ENCODE measurements at regions not wholly inside any gene's neighbourhood (a gene's known extent, or its start where the extent isn't known, plus 50 kb on each side); places are given as distances from the start of the nearest gene placed in this dataset.
A peak's percentile ranks its signal among the peaks of the same experiment; 100 is the strongest.

DNA sequence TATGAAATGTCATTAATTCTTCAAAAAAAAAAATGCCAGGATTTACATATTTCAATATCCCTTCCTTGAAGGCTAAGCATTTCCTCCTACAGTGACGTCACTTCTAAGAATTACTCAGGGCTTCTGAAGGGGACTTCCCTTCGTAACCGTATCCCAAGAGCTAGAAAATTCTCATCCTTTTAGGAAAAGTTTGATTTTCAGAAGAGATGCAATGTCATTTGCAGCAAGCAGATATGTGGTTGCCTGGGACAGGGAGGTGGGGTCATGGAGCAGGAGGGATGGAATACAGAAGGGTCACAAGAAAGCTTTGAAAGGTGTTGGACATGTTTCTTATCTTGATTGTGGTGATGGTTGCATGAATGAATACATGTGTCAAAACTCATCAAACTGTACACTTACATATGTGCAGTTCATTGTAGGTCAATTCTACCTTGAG lies 97.0 kb upstream of the ATL2 start:
- H3K9me3 ChIP-seq (ENCODE audit: control insufficient read depth, insufficient read depth, low read length), result no peaks in the 10 kb centered on the region
- H3K4me1 ChIP-seq (ENCODE audit: control insufficient read depth, insufficient read depth, low read length), result peaks cover 6% of the 10 kb centered on the region
- DNase-seq (ENCODE audit: low read depth in 4 of 6, low spot score in 6 of 6), result no peak
- H3K36me3 ChIP-seq (ENCODE audit: control insufficient read depth, insufficient read depth, low read length), result no peaks in the 10 kb centered on the region
- H3K27ac ChIP-seq (ENCODE audit: low read depth, low read length), result no peak overlapping the region
- no CpG with 5 or more reads among the region's 3 CpGs for WGBS (ENCODE audit: insufficient coverage)
- H3K4me3 ChIP-seq (ENCODE audit: low read depth, low read length), result no peak overlapping the region
- no peaks in the 10 kb centered on the region for H3K27me3 ChIP-seq (ENCODE audit: control insufficient read depth, insufficient read depth, low read length)

- Histone ChIP-seq H3K27ac (ENCODE audit: low read depth, low read length) (no peak overlapping the region), H3K4me1 (ENCODE audit: control insufficient read depth, insufficient read depth, low read length) (peaks cover 6% of the 10 kb centered on the region), H3K27me3 (ENCODE audit: control insufficient read depth, insufficient read depth, low read length) (no peaks in the 10 kb centered on the region), H3K9me3 (ENCODE audit: control insufficient read depth, insufficient read depth, low read length) (no peaks in the 10 kb centered on the region), H3K36me3 (ENCODE audit: control insufficient read depth, insufficient read depth, low read length) (no peaks in the 10 kb centered on the region), H3K4me3 (ENCODE audit: low read depth, low read length) (no peak overlapping the region)
- no peak for DNase-seq (ENCODE audit: low read depth in 4 of 6, low spot score in 6 of 6)
- 100% methylated on average over 2 of the region's 5 CpGs for WGBS (ENCODE audit: insufficient coverage)
These were observed 96.4 kb upstream of the ATL2 start for GRCh38 chr2:38473333-38474005.

DNA sequence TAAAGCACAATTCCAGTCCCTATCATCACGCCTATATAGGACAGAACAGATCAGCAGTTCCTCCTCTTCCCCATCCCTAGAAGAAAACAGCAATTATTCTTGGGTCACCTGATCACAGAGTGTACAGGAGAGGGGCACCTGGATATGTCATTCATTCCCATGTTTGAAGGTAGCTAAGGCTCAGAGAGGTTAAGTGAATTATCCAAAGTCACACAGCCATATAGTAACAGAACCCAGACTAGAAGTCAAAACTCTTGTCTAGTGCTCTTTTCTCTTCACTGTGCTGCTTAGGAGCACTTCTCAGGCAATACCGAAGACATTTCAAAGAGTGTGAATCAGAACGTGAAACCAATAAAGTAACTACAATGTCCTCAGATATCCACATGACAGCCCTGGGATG lies 93.0 kb upstream of the ATL2 start:
- no peaks in the 10 kb centered on the region for H3K4me1 ChIP-seq (ENCODE audit: control insufficient read depth, insufficient read depth, low read length)
- no peak overlapping the region for H3K27ac ChIP-seq (ENCODE audit: low read depth, low read length)
- WGBS (ENCODE audit: insufficient coverage), result 90% methylated on average over 2 of the region's 3 CpGs
- H3K9me3 ChIP-seq (ENCODE audit: control insufficient read depth, insufficient read depth, low read length), result no peaks in the 10 kb centered on the region
- H3K4me3 ChIP-seq (ENCODE audit: low read depth, low read length), result no peak overlapping the region
- no peaks in the 10 kb centered on the region for H3K36me3 ChIP-seq (ENCODE audit: control insufficient read depth, insufficient read depth, low read length)
- H3K27me3 ChIP-seq (ENCODE audit: control insufficient read depth, insufficient read depth, low read length), result no peaks in the 10 kb centered on the region
- no peak for DNase-seq (ENCODE audit: low read depth in 4 of 6, low spot score in 6 of 6)

DNA sequence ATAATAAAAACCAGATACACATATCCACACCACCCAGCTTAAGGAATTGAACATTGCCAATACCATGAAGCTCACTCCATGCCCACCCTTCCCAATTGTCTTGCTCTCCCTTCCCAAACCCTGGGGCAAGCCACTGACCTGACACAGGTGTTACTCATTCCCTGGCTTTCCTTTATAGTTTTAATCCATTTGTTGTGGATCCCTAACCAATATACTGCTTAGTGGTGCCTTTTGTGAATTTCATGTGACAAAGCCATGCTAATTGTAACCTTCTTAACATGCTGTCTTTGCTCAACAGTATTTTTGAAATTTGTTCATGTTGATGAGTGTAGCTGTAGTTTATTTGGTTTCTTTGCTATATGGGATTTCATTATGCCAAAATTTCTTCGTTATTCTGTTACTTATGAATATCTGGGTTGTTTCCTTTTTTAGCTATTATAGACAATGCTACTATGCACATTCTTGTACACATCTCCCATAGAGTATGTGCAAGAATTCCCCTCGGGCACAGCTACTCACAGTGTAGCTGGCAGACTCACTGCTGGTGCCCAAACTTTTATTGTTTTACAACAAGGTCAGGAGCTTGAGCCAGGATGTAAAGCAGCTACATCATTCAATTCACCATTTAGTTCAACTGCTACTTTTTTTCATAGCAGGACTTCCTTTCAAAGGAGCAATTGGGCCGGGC lies 90.8 kb upstream of the ATL2 start:
- Histone ChIP-seq H3K27me3 (ENCODE audit: control insufficient read depth, insufficient read depth, low read length) (no peaks in the 10 kb centered on the region), H3K4me3 (ENCODE audit: low read depth, low read length) (no peak overlapping the region), H3K36me3 (ENCODE audit: control insufficient read depth, insufficient read depth, low read length) (no peaks in the 10 kb centered on the region), H3K4me1 (ENCODE audit: control insufficient read depth, insufficient read depth, low read length) (no peaks in the 10 kb centered on the region), H3K9me3 (ENCODE audit: control insufficient read depth, insufficient read depth, low read length) (no peaks in the 10 kb centered on the region), H3K27ac (ENCODE audit: low read depth, low read length) (no peak overlapping the region)
- no peak for DNase-seq (ENCODE audit: low read depth in 4 of 6, low spot score in 6 of 6)
- 21% methylated on average over 2 of the region's 3 CpGs for WGBS (ENCODE audit: insufficient coverage)

DNA sequence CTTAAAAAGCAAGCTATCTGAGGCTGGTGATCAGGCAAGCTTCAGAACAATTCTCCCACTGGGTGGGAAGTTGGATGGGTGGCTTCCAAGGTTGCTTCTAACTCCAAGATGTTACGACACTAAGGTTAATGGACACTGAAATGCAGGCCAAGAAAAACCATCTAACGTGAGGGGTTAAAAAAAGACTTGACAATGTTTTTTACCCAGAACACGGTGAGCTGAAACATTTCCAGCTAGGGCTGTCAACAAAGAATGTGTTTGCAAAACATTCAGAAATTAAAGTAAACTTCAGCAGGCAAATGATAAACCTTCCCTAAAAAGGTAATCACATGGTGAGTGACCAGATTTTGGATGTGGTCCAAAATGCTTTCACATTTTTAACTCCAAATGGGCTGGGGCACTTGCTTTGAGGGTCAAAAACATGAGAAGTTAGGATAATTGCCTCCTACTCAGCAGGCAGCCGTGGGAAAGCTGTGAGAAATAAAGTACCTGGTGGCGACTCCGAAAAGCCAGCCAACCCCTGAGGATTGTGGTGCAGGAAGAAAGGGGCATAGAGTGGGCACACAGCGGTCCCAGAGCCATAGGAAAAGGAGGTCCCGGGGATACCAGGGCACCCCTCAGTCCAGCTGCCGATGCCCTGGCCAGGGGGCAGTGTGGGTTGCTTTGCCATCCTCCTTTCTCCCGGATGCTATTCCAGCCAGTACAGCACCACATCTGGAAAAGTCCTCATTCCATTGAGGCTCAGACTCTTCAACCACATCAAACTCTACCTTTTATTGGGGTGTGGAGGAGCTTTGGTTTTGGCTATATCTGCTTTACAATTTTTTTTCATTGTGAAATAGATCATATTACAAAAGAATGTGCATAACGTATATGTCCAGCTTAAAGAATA lies 90.0 kb upstream of the ATL2 start:
- Histone ChIP-seq H3K27me3 (ENCODE audit: control insufficient read depth, insufficient read depth, low read length) (no peaks in the 10 kb centered on the region), H3K36me3 (ENCODE audit: control insufficient read depth, insufficient read depth, low read length) (no peaks in the 10 kb centered on the region), H3K27ac (ENCODE audit: low read depth, low read length) (no peak overlapping the region), H3K9me3 (ENCODE audit: control insufficient read depth, insufficient read depth, low read length) (no peaks in the 10 kb centered on the region), H3K4me1 (ENCODE audit: control insufficient read depth, insufficient read depth, low read length) (no peaks in the 10 kb centered on the region), H3K4me3 (ENCODE audit: low read depth, low read length) (no peak overlapping the region)
- peak in 1 of 6 donors; percentile 64 for DNase-seq (ENCODE audit: low read depth in 4 of 6, low spot score in 6 of 6)
- 35% methylated on average over 6 of the region's 11 CpGs for WGBS (ENCODE audit: insufficient coverage)

DNA sequence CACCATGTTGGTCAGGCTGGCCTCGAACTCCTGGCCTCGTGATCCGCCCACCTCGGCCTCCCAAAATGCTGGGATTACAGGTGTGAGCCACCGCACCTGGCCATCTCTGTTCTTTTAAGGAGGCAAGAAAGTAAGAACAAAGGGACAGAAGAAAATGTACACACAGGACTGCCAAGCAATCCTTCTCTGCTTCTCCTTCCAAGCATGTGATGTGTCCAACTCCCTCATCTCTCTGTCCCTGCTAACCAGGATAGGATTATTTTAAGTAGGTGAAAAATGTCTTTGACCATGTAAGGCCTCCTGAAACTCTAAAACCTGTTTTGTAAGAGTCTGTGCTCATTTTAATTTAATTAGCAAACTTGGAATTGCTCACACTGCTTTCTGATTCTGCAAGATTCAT lies 89.3 kb upstream of the ATL2 start:
- H3K27me3 ChIP-seq (ENCODE audit: control insufficient read depth, insufficient read depth, low read length), result no peaks in the 10 kb centered on the region
- H3K9me3 ChIP-seq (ENCODE audit: control insufficient read depth, insufficient read depth, low read length), result no peaks in the 10 kb centered on the region
- no peaks in the 10 kb centered on the region for H3K4me1 ChIP-seq (ENCODE audit: control insufficient read depth, insufficient read depth, low read length)
- H3K27ac ChIP-seq (ENCODE audit: low read depth, low read length), result no peak overlapping the region
- H3K36me3 ChIP-seq (ENCODE audit: control insufficient read depth, insufficient read depth, low read length), result no peaks in the 10 kb centered on the region
- WGBS (ENCODE audit: insufficient coverage), result 100% methylated on average over 5 of the region's 5 CpGs
- no peak for DNase-seq (ENCODE audit: low read depth in 4 of 6, low spot score in 6 of 6)
- no peak overlapping the region for H3K4me3 ChIP-seq (ENCODE audit: low read depth, low read length)

DNA sequence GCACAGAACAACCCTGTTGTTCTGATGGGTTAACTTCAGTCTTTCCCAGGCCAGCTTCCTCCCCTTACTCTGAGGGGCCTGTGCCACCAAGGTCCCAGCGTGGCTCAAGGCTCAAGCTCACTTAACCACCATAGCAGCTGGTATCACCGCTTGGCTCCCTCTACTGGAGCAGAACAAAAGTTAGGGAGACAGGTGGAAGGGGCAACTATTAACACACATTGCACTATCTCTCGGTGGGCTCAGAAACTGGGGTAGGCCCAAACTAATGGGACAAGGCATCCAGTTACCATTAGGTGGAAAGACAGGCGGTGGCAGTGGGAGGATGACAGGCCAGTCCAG lies 88.7 kb upstream of the ATL2 start:
- DNase-seq (ENCODE audit: low read depth in 4 of 6, low spot score in 6 of 6), result peak in 1 of 6 donors; percentile 13
- H3K27ac ChIP-seq (ENCODE audit: low read depth, low read length), result no peak overlapping the region
- H3K4me1 ChIP-seq (ENCODE audit: control insufficient read depth, insufficient read depth, low read length), result no peaks in the 10 kb centered on the region
- no peaks in the 10 kb centered on the region for H3K36me3 ChIP-seq (ENCODE audit: control insufficient read depth, insufficient read depth, low read length)
- no peak overlapping the region for H3K4me3 ChIP-seq (ENCODE audit: low read depth, low read length)
- H3K9me3 ChIP-seq (ENCODE audit: control insufficient read depth, insufficient read depth, low read length), result no peaks in the 10 kb centered on the region
- H3K27me3 ChIP-seq (ENCODE audit: control insufficient read depth, insufficient read depth, low read length), result no peaks in the 10 kb centered on the region
- no CpG with 5 or more reads among the region's 4 CpGs for WGBS (ENCODE audit: insufficient coverage)

DNA sequence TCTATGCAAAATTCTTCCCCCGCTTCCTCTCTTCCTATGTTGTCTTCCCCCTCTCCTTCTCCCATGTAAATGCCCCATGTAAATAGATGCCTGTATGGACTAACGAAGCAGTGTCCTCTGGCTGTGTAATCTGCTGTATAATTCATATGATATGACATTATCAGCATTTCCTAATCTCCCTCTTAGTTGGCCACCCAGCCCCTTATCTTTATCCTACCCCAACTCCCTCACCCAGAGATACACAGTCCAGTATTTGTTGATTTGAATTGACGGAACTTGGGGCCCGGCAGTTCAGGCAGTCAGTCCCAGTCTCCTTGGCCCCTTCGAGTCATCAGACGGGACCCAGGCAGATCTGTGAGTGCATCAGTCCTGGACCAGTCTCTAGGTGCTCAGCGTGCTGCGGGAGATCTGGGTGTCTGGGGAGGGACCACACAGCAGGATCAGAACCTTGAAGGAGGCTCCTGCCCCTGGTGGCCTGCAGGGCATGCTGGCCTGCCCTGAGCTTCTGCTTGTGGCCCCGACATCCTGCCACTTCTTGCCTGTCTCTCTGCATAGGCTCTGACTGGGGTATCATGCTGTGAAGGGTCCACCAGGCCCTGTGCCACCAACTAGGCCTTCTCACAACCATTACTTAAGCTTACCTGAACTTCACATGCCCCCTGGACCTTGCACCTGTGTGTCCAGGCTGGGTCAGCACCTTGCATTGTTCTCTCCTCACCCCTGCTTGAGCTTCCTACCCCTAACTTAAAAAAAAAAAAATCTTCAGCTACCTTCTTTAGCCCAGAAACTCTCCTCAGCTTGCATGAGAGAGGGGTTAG lies 88.1 kb upstream of the ATL2 start:
- H3K27me3 ChIP-seq (ENCODE audit: control insufficient read depth, insufficient read depth, low read length), result no peaks in the 10 kb centered on the region
- no peak for DNase-seq (ENCODE audit: low read depth in 4 of 6, low spot score in 6 of 6)
- H3K9me3 ChIP-seq (ENCODE audit: control insufficient read depth, insufficient read depth, low read length), result no peaks in the 10 kb centered on the region
- no peak overlapping the region for H3K27ac ChIP-seq (ENCODE audit: low read depth, low read length)
- H3K4me3 ChIP-seq (ENCODE audit: low read depth, low read length), result no peak overlapping the region
- WGBS (ENCODE audit: insufficient coverage), result 89% methylated on average over 7 of the region's 9 CpGs
- H3K4me1 ChIP-seq (ENCODE audit: control insufficient read depth, insufficient read depth, low read length), result no peaks in the 10 kb centered on the region
- no peaks in the 10 kb centered on the region for H3K36me3 ChIP-seq (ENCODE audit: control insufficient read depth, insufficient read depth, low read length)

GRCh38 chr2:38463752-38464151 lies 86.7 kb upstream of the ATL2 start:
- no peak overlapping the region for H3K4me3 ChIP-seq (ENCODE audit: low read depth, low read length)
- 100% methylated on average over 2 of the region's 4 CpGs for WGBS (ENCODE audit: insufficient coverage)
- no peaks in the 10 kb centered on the region for H3K9me3 ChIP-seq (ENCODE audit: control insufficient read depth, insufficient read depth, low read length)
- H3K4me1 ChIP-seq (ENCODE audit: control insufficient read depth, insufficient read depth, low read length), result no peaks in the 10 kb centered on the region
- H3K27me3 ChIP-seq (ENCODE audit: control insufficient read depth, insufficient read depth, low read length), result no peaks in the 10 kb centered on the region
- no peak for DNase-seq (ENCODE audit: low read depth in 4 of 6, low spot score in 6 of 6)
- no peaks in the 10 kb centered on the region for H3K36me3 ChIP-seq (ENCODE audit: control insufficient read depth, insufficient read depth, low read length)
- H3K27ac ChIP-seq (ENCODE audit: low read depth, low read length), result no peak overlapping the region
